ENCODE measurements at regions not wholly inside any gene's neighbourhood (a gene's known extent, or its start where the extent isn't known, plus 50 kb on each side); places are given as distances from the start of the nearest gene placed in this dataset.

- intact Hi-C loops (cut with DNase I): no loop called here
- Histone ChIP-seq H3K9me3 (no peaks in the 10 kb centered on the region), H3K27ac (no peak overlapping the region), H3K4me1 (ENCODE audit: insufficient read depth) (no peaks in the 10 kb centered on the region), H3K36me3 (no peaks in the 10 kb centered on the region), H3K4me3 (no peak overlapping the region), H3K27me3 (no peaks in the 10 kb centered on the region)
- TF ChIP-seq EP300 (IDR thresholded peaks at IDR 0.05): no peak
- TF ChIP-seq POLR2A (IDR thresholded peaks at IDR 0.05): no peak
- TF ChIP-seq, protein P1, sequence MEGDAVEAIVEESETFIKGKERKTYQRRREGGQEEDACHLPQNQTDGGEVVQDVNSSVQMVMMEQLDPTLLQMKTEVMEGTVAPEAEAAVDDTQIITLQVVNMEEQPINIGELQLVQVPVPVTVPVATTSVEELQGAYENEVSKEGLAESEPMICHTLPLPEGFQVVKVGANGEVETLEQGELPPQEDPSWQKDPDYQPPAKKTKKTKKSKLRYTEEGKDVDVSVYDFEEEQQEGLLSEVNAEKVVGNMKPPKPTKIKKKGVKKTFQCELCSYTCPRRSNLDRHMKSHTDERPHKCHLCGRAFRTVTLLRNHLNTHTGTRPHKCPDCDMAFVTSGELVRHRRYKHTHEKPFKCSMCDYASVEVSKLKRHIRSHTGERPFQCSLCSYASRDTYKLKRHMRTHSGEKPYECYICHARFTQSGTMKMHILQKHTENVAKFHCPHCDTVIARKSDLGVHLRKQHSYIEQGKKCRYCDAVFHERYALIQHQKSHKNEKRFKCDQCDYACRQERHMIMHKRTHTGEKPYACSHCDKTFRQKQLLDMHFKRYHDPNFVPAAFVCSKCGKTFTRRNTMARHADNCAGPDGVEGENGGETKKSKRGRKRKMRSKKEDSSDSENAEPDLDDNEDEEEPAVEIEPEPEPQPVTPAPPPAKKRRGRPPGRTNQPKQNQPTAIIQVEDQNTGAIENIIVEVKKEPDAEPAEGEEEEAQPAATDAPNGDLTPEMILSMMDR (IDR thresholded peaks at IDR 0.05): no peak
- WGBS, 3 donors: 72 to 74% (median 73%) methylated on average over 5 of the region's 5 CpGs
- no peak for DNase-seq
Observed at GRCh38 chr20:53813636-53814035, 220.0 kb upstream of the ZNF217 start.

DNA sequence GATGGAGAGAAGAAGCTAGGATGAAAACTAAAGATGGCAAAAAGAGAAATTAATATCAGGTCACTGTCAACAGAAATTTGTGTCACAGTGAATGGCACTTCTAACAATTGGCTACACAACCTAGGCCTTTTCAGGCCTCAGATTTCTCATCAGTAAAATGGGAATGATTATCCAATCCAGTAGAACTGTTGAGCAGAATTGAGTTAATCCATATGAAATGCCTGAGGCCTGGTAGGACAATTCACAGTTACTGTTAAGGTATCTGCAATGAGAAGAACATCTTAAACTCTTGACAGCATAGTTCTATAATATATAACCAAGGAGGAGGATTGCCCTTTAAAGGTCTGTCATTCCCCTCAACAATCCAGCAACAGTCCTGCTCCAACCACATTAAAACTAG is 217.9 kb upstream of the ZNF217 start:
- H3K36me3 ChIP-seq: no peaks in the 10 kb centered on the region
- H3K27ac ChIP-seq: no peak overlapping the region
- H3K4me1 ChIP-seq (ENCODE audit: insufficient read depth): no peaks in the 10 kb centered on the region
- intact Hi-C loops (cut with DNase I): no loop called here
- no peak overlapping the region for H3K4me3 ChIP-seq
- no peak for DNase-seq
- TF ChIP-seq EP300 (IDR thresholded peaks at IDR 0.05) (no peak), POLR2A (IDR thresholded peaks at IDR 0.05) (no peak)
- TF ChIP-seq, protein P1 (IDR thresholded peaks at IDR 0.05): no peak
- no peaks in the 10 kb centered on the region for H3K9me3 ChIP-seq
- H3K27me3 ChIP-seq: no peaks in the 10 kb centered on the region

DNA sequence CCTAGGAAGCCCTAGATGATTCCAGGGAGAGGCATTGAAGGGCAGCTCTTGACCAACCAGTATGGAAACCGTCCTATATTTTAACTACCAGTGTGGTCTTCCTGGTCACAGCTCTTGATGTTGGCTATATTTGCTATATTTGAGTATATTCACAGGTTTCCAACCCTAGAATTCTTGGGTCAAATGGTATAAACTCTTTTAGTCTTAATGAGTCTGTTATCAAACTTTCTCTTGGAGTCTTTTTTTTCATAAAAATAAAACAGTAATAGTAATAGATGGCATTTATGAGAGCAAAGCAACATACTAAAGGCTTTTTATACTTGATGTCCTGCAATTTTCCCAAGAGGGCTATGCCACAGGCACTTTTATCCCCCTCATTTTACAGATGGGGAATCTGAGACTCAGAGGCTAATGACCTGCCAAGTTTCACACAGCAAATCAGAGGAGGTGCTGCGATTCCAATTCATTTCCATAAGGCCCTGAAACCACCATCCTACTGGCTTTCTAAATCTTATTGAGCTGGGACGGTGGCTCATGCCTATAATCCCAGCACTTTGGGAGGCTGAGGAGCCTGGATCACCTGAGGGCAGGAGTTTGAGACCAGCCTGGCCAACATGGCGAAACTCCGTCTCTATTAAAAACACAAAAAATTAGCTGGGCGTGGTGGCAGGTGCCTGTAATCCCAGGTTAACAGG is 217.2 kb upstream of the ZNF217 start:
- Histone ChIP-seq H3K9me3 (no peaks in the 10 kb centered on the region), H3K4me1 (ENCODE audit: insufficient read depth) (no peaks in the 10 kb centered on the region), H3K4me3 (no peak overlapping the region), H3K27ac (no peak overlapping the region), H3K36me3 (no peaks in the 10 kb centered on the region), H3K27me3 (no peaks in the 10 kb centered on the region)
- TF ChIP-seq EP300 (IDR thresholded peaks at IDR 0.05) (no peak), POLR2A (IDR thresholded peaks at IDR 0.05) (no peak)
- TF ChIP-seq, protein P1 (IDR thresholded peaks at IDR 0.05): no peak
- DNase-seq: no peak
- intact Hi-C loops (cut with DNase I): no loop called here
- WGBS, 3 donors: 71 to 89% (median 78%) methylated on average over 6 of the region's 6 CpGs

GRCh38 chr20:53809728-53810365 is 216.2 kb upstream of the ZNF217 start:
- H3K4me3 ChIP-seq: no peak overlapping the region
- H3K27me3 ChIP-seq: no peaks in the 10 kb centered on the region
- H3K27ac ChIP-seq: no peak overlapping the region
- H3K9me3 ChIP-seq: no peaks in the 10 kb centered on the region
- 90 to 98% (median 93%) methylated on average over 2 of the region's 2 CpGs for WGBS, 3 donors
- no peaks in the 10 kb centered on the region for H3K36me3 ChIP-seq
- DNase-seq: no peak
- TF ChIP-seq, protein P1 (IDR thresholded peaks at IDR 0.05): no peak
- TF ChIP-seq EP300 (IDR thresholded peaks at IDR 0.05): no peak
- no peak for TF ChIP-seq POLR2A (IDR thresholded peaks at IDR 0.05)
- H3K4me1 ChIP-seq (ENCODE audit: insufficient read depth): no peaks in the 10 kb centered on the region
- intact Hi-C loops (cut with DNase I): no loop called here
